ENCODE measurements at regions not wholly inside any gene's neighbourhood (a gene's known extent, or its start where the extent isn't known, plus 50 kb on each side); places are given as distances from the start of the nearest gene placed in this dataset.

GRCh38 chr2:203815541-203815898, 52.1 kb upstream of the CTLA4 start:
- TF ChIP-seq POLR2AphosphoS5 (IDR thresholded peaks at IDR 0.05; ENCODE audit: low read depth, low read length) (no peak), ETS1 (CRISPR knock-in tag; IDR thresholded peaks at IDR 0.05) (no peak), ZNF704 (CRISPR knock-in tag; IDR thresholded peaks at IDR 0.05; ENCODE audit: borderline replicate concordance) (no peak), CTCF (CRISPR knock-in tag; IDR thresholded peaks at IDR 0.05) (no peak), ZNF644 (CRISPR knock-in tag; IDR thresholded peaks at IDR 0.05; ENCODE audit: low read depth) (no peak), ZNF274 (CRISPR knock-in tag; IDR thresholded peaks at IDR 0.05) (no peak)

All from HepG2 (cell line).